ENCODE measurements at regions not wholly inside any gene's neighbourhood (a gene's known extent, or its start where the extent isn't known, plus 50 kb on each side); places are given as distances from the start of the nearest gene placed in this dataset.

DNA sequence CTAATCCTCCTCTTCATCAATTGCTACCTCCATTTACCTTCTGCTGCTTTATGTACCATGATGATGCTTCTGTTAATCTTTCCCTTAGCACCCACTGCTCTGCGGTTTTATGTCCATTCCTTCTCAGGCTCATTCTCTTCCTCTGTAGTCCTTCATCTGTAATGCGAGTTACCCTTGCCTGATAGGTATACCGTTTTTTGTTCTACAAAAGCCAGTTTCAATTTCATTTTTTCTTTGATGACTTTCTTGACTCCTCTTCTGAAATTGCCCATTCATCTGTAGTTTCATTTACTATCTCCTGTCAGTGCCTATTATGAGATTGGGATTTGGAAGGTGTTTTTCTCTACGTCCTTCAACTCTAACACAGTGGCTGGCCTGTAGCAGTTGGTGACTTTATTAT is 445.9 kb upstream of the ZNF717 start:
- Histone ChIP-seq H3K36me3 (ENCODE audit: insufficient read depth, low read length) (no peaks in the 10 kb centered on the region), H3K4me1 (ENCODE audit: low read length) (no peaks in the 10 kb centered on the region), H3K27me3 (ENCODE audit: low read length) (no peaks in the 10 kb centered on the region), H3K4me3 (ENCODE audit: low read length) (no peak overlapping the region), H3K9me2 (replicated peaks; ENCODE audit: insufficient read depth, low read length) (no peaks in the 10 kb centered on the region), H3K4me2 (ENCODE audit: low read depth, low read length, poor library complexity, severe bottlenecking) (no peak overlapping the region), H4K20me1 (ENCODE audit: insufficient read depth, low read depth, low read length) (no peaks in the 10 kb centered on the region), H3K9me3 (ENCODE audit: low read length) (no peaks in the 10 kb centered on the region; the same call in 1 of the 2 replicates), H3K27ac (ENCODE audit: low read length) (no peak overlapping the region), H3K79me2 (ENCODE audit: low read length) (no peaks in the 10 kb centered on the region), H3K9ac (ENCODE audit: low read length) (no peak overlapping the region), H2AFZ (ENCODE audit: low read length) (no peak overlapping the region)
- DNase-seq = no peak

DNA sequence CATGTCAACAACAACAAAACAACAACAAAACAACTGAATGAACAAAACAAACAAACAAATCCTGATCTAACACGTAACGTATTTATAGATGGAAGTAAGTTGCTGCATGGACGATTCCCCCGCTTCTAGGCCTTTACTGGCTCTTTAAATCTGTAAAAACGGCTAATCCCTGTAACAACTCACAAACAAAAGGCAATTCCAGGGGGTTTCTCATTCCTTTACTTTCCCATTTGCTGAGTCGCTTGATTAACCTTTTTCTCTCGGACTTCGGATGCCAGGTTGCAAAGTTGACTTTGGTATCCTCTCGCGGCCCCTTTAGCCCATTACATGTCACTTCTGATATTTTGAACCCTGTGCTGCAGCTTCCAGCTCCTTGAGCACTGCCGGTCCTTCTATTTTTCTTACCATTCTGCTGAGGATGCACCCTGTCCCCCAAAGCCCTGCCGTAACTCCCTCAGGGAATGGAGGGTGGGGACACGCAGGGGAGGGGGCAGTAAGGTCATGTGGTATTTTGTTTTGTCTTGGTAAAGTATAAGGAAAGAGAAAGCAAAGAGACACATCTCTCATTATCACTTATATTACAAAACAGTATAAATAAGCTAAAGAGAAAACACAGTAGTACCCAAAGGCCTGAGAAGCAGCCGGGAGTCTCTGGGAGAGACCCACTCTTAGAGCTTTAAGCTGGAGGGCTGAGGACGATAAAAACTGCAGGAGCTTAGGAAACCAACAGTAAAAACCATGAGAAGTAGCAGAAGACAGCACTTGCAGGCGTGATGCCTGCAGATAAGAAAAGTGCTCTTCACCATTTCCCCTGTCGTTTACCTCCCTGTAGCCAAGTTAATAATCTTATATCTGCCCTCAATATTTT is 457.8 kb upstream of the ZNF717 start:
- no peaks in the 10 kb centered on the region for H3K4me1 ChIP-seq (ENCODE audit: low read length)

DNA sequence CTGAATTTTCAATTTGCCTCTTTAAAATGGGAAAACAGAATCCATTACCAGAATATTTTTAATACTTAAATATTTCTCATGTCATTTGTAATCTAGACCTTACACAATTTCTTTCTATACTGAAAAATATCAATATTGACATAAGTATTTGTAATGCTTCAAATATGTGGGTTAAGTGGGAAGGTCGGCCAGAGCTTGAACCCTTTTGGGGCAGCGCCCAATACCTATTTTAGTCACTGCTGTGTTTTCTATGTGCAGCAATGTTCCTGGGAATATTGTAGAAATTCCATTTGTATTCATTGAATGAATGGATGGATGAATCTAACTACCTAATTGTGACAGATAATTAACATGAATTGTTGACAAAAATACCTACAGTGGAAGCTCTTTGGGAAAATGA is 459.7 kb upstream of the ZNF717 start:
- no peak for DNase-seq
- H4K20me1 ChIP-seq (ENCODE audit: insufficient read depth, low read depth, low read length) = no peaks in the 10 kb centered on the region
- H2AFZ ChIP-seq (ENCODE audit: low read length) = no peak overlapping the region

More for the DNA sequence above, 457.8 kb upstream of the ZNF717 start:
- H3K27ac ChIP-seq (ENCODE audit: low read length) = no peak overlapping the region
- H3K27me3 ChIP-seq (ENCODE audit: low read length) = no peaks in the 10 kb centered on the region
- H2AFZ ChIP-seq (ENCODE audit: low read length) = no peak overlapping the region
- H3K9ac ChIP-seq (ENCODE audit: low read length) = no peak overlapping the region
- H3K4me2 ChIP-seq (ENCODE audit: low read depth, low read length, poor library complexity, severe bottlenecking) = no peak overlapping the region
- no peak overlapping the region for H3K4me3 ChIP-seq (ENCODE audit: low read length)
- H3K9me2 ChIP-seq (replicated peaks; ENCODE audit: insufficient read depth, low read length) = 0 out of 2 replicates have a peak, but pooled peaks cover 4% of the 10 kb centered on the region
- H3K9me3 ChIP-seq (ENCODE audit: low read length) = no peaks in the 10 kb centered on the region; the same call in 1 of the 2 replicates
- H3K36me3 ChIP-seq (ENCODE audit: insufficient read depth, low read length) = no peaks in the 10 kb centered on the region
- no peaks in the 10 kb centered on the region for H4K20me1 ChIP-seq (ENCODE audit: insufficient read depth, low read depth, low read length)
- no peak for DNase-seq
- no peaks in the 10 kb centered on the region for H3K79me2 ChIP-seq (ENCODE audit: low read length)

DNA sequence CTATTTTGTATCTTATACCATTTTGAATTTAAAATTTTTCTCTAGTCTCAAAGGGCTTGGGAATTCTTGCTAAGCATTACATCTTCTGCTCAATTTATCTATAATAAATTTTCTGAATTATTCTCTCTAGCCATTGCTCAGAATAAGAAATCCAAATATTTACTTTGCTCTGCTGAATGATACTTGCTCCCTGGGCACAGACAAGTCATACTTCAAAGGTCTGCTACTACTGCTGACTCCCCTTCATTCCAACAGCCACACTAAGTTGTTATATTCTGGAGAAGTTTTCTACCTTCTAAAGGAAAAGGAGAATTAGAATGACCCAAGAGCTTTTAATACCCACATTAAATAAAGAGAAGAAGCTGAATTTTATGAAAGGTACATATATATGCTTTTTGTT is 460.3 kb upstream of the ZNF717 start:
- no peaks in the 10 kb centered on the region for H3K79me2 ChIP-seq (ENCODE audit: low read length)
- H3K4me3 ChIP-seq (ENCODE audit: low read length) = no peak overlapping the region
- 0 out of 2 replicates have a peak, but pooled peaks cover 4% of the 10 kb centered on the region for H3K9me2 ChIP-seq (replicated peaks; ENCODE audit: insufficient read depth, low read length)
- H3K36me3 ChIP-seq (ENCODE audit: insufficient read depth, low read length) = no peaks in the 10 kb centered on the region
- no peak overlapping the region for H3K4me2 ChIP-seq (ENCODE audit: low read depth, low read length, poor library complexity, severe bottlenecking)
- no peaks in the 10 kb centered on the region; the same call in 1 of the 2 replicates for H3K9me3 ChIP-seq (ENCODE audit: low read length)
- H3K4me1 ChIP-seq (ENCODE audit: low read length) = no peaks in the 10 kb centered on the region
- DNase-seq = no peak
- H3K27me3 ChIP-seq (ENCODE audit: low read length) = no peaks in the 10 kb centered on the region
- H3K27ac ChIP-seq (ENCODE audit: low read length) = no peak overlapping the region
- no peaks in the 10 kb centered on the region for H4K20me1 ChIP-seq (ENCODE audit: insufficient read depth, low read depth, low read length)
- H3K9ac ChIP-seq (ENCODE audit: low read length) = no peak overlapping the region
- no peak overlapping the region for H2AFZ ChIP-seq (ENCODE audit: low read length)

More for the DNA sequence above, 459.7 kb upstream of the ZNF717 start:
- Histone ChIP-seq H3K36me3 (ENCODE audit: insufficient read depth, low read length) (no peaks in the 10 kb centered on the region), H3K9me2 (replicated peaks; ENCODE audit: insufficient read depth, low read length) (0 out of 2 replicates have a peak, but pooled peaks cover 4% of the 10 kb centered on the region), H3K9me3 (ENCODE audit: low read length) (no peaks in the 10 kb centered on the region; the same call in 1 of the 2 replicates), H3K27ac (ENCODE audit: low read length) (no peak overlapping the region), H3K4me2 (ENCODE audit: low read depth, low read length, poor library complexity, severe bottlenecking) (no peak overlapping the region), H3K4me1 (ENCODE audit: low read length) (no peaks in the 10 kb centered on the region), H3K79me2 (ENCODE audit: low read length) (no peaks in the 10 kb centered on the region), H3K9ac (ENCODE audit: low read length) (no peak overlapping the region), H3K27me3 (ENCODE audit: low read length) (no peaks in the 10 kb centered on the region), H3K4me3 (ENCODE audit: low read length) (no peak overlapping the region)

DNA sequence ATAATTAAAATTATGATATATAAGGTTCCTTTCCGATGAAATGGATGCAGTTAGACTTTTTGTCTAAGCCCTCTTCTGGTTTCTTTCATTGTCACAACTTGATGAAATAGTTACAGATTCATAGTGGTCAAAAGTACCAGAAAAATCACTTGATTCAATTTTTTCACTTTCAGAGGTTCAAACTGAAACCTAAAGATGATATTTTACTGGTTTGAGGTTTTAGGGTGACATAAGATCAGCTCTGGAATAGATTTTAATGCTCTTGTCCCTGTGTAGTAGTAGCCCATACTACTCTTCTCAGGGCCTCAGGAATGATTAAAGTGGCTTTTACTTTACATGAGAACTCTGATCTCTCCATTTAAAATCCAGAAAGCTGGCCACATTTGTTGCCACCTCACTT is 479.1 kb upstream of the ZNF717 start:
- H3K36me3 ChIP-seq (ENCODE audit: insufficient read depth, low read length) = no peaks in the 10 kb centered on the region
- peaks cover 2% of the 10 kb centered on the region; the same call in 1 of the 2 replicates for H3K9me3 ChIP-seq (ENCODE audit: low read length)
- no peak overlapping the region for H3K4me2 ChIP-seq (ENCODE audit: low read depth, low read length, poor library complexity, severe bottlenecking)
- H3K79me2 ChIP-seq (ENCODE audit: low read length) = no peaks in the 10 kb centered on the region
- no peak overlapping the region for H3K9ac ChIP-seq (ENCODE audit: low read length)
- H3K4me3 ChIP-seq (ENCODE audit: low read length) = no peak overlapping the region
- no peaks in the 10 kb centered on the region for H3K9me2 ChIP-seq (replicated peaks; ENCODE audit: insufficient read depth, low read length)
- H4K20me1 ChIP-seq (ENCODE audit: insufficient read depth, low read depth, low read length) = no peaks in the 10 kb centered on the region
- H3K27me3 ChIP-seq (ENCODE audit: low read length) = no peaks in the 10 kb centered on the region
- H2AFZ ChIP-seq (ENCODE audit: low read length) = no peak overlapping the region
- no peak overlapping the region for H3K27ac ChIP-seq (ENCODE audit: low read length)
- DNase-seq = no peak
- no peaks in the 10 kb centered on the region for H3K4me1 ChIP-seq (ENCODE audit: low read length)

DNA sequence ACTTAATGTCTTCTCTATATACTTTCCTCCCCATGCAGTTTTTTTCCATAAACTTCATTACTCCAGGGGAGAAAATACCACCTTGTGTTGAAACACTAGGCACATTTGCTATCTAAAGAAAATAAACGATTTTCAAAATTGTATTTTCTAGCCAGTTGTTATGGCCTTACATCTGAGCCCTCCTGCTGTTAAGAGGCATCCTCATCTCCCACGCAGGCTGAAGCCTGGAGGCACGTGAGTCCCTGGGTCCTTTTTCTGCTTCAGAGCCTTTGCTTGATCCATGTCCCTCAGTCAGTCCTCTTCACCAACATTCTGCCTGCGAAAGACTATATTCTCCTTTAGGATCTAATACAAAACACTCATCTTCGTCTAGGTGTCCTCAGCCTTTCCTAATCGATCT is 479.6 kb upstream of the ZNF717 start:
- Histone ChIP-seq H3K27ac (ENCODE audit: low read length) (no peak overlapping the region), H3K9me3 (ENCODE audit: low read length) (peaks cover 2% of the 10 kb centered on the region; the same call in 1 of the 2 replicates), H3K4me3 (ENCODE audit: low read length) (no peak overlapping the region), H2AFZ (ENCODE audit: low read length) (no peak overlapping the region), H4K20me1 (ENCODE audit: insufficient read depth, low read depth, low read length) (no peaks in the 10 kb centered on the region), H3K9me2 (replicated peaks; ENCODE audit: insufficient read depth, low read length) (no peaks in the 10 kb centered on the region), H3K79me2 (ENCODE audit: low read length) (no peaks in the 10 kb centered on the region), H3K9ac (ENCODE audit: low read length) (no peak overlapping the region), H3K4me2 (ENCODE audit: low read depth, low read length, poor library complexity, severe bottlenecking) (no peak overlapping the region), H3K27me3 (ENCODE audit: low read length) (no peaks in the 10 kb centered on the region), H3K4me1 (ENCODE audit: low read length) (no peaks in the 10 kb centered on the region), H3K36me3 (ENCODE audit: insufficient read depth, low read length) (no peaks in the 10 kb centered on the region)
- DNase-seq = no peak

DNA sequence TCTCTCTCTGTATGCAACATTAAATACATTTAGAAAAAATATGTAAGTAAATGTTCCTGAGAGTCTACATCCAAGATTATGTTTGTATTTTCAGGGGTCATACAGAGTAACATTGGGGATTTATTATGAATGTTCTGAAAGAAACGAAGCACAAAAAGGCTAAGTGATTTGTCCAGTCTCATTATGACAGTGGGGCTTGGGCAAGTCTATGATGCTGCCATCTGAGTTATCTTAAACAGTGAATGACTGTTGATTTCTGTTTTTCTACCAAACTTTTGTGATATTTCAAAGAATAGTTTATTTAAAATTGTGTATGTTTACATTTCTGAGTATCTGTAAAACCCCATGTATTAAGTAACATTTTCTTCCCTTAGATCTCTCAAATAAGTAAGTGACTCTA is 481.2 kb upstream of the ZNF717 start:
- H3K79me2 ChIP-seq (ENCODE audit: low read length) = no peaks in the 10 kb centered on the region
- H3K9me2 ChIP-seq (replicated peaks; ENCODE audit: insufficient read depth, low read length) = no peaks in the 10 kb centered on the region
- H3K4me1 ChIP-seq (ENCODE audit: low read length) = no peaks in the 10 kb centered on the region
- H3K9ac ChIP-seq (ENCODE audit: low read length) = no peak overlapping the region
- H3K27me3 ChIP-seq (ENCODE audit: low read length) = no peaks in the 10 kb centered on the region
- no peak overlapping the region for H2AFZ ChIP-seq (ENCODE audit: low read length)
- H3K4me3 ChIP-seq (ENCODE audit: low read length) = no peak overlapping the region
- H3K27ac ChIP-seq (ENCODE audit: low read length) = no peak overlapping the region
- H4K20me1 ChIP-seq (ENCODE audit: insufficient read depth, low read depth, low read length) = no peaks in the 10 kb centered on the region
- no peak for DNase-seq
- H3K4me2 ChIP-seq (ENCODE audit: low read depth, low read length, poor library complexity, severe bottlenecking) = no peak overlapping the region
- no peaks in the 10 kb centered on the region for H3K36me3 ChIP-seq (ENCODE audit: insufficient read depth, low read length)
- H3K9me3 ChIP-seq (ENCODE audit: low read length) = no peaks in the 10 kb centered on the region; the same call in 1 of the 2 replicates

DNA sequence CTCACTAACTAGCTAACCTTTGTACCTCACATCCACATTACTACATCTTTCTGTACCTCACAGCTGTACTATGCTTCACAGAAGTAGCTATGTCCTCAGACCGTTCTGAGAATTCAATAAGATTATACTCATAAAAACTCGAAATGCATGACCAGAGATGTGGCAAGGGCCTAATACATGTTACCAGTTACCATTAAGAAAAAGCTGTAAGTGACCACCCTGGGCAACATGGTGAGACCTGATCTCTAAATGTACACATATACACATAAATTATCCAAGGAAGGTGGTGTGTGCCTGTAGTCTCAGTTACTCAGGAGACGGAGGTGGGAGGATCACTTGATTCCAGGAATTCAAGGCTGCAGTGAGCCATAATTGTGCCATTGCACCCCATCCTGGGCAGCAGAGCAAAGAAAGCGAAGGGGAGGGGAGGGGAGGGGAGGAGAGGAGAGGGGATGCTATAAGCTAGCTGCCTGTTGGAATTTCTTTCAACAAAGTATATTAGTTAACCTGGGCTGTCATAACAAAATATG is 482.6 kb upstream of the ZNF717 start:
- no peak overlapping the region for H2AFZ ChIP-seq (ENCODE audit: low read length)
- no peak overlapping the region for H3K27ac ChIP-seq (ENCODE audit: low read length)
- no peaks in the 10 kb centered on the region; the same call in 1 of the 2 replicates for H3K9me3 ChIP-seq (ENCODE audit: low read length)
- no peaks in the 10 kb centered on the region for H3K36me3 ChIP-seq (ENCODE audit: insufficient read depth, low read length)
- no peak overlapping the region for H3K9ac ChIP-seq (ENCODE audit: low read length)
- H3K27me3 ChIP-seq (ENCODE audit: low read length) = no peaks in the 10 kb centered on the region
- H3K4me3 ChIP-seq (ENCODE audit: low read length) = no peak overlapping the region
- H3K9me2 ChIP-seq (replicated peaks; ENCODE audit: insufficient read depth, low read length) = no peaks in the 10 kb centered on the region
- no peak for DNase-seq
- H3K4me2 ChIP-seq (ENCODE audit: low read depth, low read length, poor library complexity, severe bottlenecking) = no peak overlapping the region
- H3K4me1 ChIP-seq (ENCODE audit: low read length) = no peaks in the 10 kb centered on the region
- H4K20me1 ChIP-seq (ENCODE audit: insufficient read depth, low read depth, low read length) = no peaks in the 10 kb centered on the region
- H3K79me2 ChIP-seq (ENCODE audit: low read length) = no peaks in the 10 kb centered on the region
